ENCODE measurements at regions not wholly inside any gene's neighbourhood (a gene's known extent, or its start where the extent isn't known, plus 50 kb on each side); places are given as distances from the start of the nearest gene placed in this dataset.

DNA sequence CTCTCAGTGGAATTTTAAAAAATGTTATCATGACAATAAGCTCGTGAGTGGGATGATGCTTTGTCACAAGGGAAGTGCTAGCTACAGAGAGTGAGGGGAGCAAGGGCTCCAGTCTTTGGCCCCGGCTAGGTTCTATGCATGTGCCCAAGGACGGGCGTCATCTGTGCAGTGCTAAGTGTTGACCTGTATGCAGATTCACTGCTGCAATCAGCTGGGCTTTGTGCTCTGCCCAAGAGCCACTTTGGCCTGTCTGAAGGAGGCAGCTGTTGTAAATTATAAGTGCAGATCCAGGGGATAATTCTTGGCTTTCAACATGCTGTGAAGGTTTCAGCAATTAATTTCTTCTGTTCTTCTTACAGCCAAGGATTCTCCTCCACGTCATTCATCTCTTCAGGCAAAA, 268.6 kb downstream of the PSAT1 start:
- TF ChIP-seq CTCF (IDR thresholded peaks at IDR 0.05) (no peak), EZH2phosphoT487 (IDR thresholded peaks at IDR 0.05) (no peak)
